ENCODE measurements at regions not wholly inside any gene's neighbourhood (a gene's known extent, or its start where the extent isn't known, plus 50 kb on each side); places are given as distances from the start of the nearest gene placed in this dataset.

DNA sequence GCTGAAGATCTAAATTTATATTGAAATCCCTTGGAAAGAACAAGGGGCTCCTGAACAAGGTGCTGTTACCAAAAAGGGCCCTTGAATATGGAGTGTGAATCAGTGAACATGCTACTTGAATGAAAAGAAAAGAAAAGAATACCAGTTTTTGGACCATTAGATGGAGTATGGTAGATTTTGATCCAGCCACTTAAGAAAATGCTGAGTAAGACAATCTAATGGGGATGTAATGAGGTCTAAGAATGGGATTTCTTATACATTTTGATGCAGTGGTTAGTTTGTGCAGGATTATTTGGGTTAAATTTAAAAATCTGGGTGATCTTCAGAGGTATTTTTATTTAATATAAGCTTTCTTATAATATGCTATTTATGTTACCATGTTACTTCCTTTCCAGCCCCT is 2003.0 kb upstream of the LRRTM1 start:
- Mint-ChIP-seq H3K9me3 (peaks cover 0 to 6% of the 10 kb centered on the region in 2 donors), H3K36me3 (no peaks in the 10 kb centered on the region), H3K27ac (no peak overlapping the region)
- no peak for ATAC-seq
- no peak for DNase-seq (ENCODE audit: low spot score in 2 of 2)

DNA sequence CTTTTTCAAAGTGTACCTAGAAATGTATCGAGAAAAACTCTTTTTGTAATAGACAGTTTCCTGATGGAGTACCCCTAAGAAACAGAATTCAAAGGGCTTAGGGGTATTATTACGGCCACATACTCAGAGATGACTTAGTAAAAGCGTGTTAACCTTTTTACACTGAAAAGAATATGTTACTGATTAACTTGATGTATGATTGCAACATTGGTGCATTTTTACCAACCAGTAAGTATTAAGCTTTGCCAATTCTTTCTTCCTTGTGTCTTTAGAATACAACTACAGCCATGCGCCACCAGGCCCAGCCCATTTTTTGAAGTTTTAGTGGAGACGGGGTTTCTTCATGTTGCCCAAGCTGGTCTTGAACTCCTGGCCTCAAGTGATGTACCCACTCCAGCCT is 1997.0 kb upstream of the LRRTM1 start:
- peaks cover 0 to 14% of the 10 kb centered on the region in 2 donors for H3K36me3 Mint-ChIP-seq
- ATAC-seq, result no peak
- peaks cover 12 to 21% of the 10 kb centered on the region in 2 donors for H3K9me3 Mint-ChIP-seq
- DNase-seq (ENCODE audit: low spot score in 2 of 2), result no peak
- no peak overlapping the region for H3K27ac Mint-ChIP-seq

DNA sequence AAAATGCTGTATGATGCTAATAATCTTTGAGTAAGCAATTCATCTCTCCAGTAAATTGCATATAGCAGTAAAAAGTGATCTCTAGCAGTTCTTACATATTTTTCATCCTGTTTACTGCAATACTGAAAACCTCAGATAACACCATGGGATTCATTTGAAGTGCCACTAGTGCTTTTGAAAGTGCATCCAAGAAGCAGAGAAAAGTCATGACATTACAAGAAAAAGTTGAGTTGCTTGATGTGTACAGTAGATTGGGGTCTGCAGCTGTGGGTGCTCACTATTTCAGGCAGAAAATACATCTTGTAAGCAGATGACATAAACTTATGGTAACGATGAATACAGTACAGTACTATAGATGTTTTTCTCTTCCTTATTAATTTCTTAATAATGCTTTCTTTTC is 1984.9 kb upstream of the LRRTM1 start:
- Mint-ChIP-seq H3K27ac (no peak overlapping the region), H3K9me3 (peaks cover 15 to 19% of the 10 kb centered on the region in 2 donors), H3K36me3 (no peaks in the 10 kb centered on the region)
- ATAC-seq (no peak), DNase-seq (ENCODE audit: low spot score in 2 of 2) (no peak)

DNA sequence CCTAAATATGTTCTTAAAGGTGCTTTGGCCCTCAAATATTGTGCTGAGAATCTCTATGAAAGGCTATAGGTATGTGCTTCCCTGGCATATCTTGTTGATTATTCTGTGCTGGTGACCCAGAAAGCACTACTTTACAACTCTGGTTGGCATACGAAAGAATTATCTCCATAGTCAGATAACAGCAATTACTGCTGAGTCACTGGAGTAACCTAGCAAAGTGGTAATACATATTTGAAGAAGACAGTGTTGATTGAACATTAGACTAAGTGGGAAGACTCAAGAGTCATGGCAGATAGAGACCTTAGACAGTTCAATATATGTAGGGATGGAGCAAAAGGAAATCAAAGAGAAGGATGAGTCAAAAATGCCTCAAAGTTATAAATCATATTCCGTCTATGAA is 1978.5 kb upstream of the LRRTM1 start:
- ATAC-seq (no peak), DNase-seq (ENCODE audit: low spot score in 2 of 2) (no peak)
- Mint-ChIP-seq H3K27ac (no peak overlapping the region), H3K9me3 (peaks cover 14 to 22% of the 10 kb centered on the region in 2 donors), H3K36me3 (no peaks in the 10 kb centered on the region)

DNA sequence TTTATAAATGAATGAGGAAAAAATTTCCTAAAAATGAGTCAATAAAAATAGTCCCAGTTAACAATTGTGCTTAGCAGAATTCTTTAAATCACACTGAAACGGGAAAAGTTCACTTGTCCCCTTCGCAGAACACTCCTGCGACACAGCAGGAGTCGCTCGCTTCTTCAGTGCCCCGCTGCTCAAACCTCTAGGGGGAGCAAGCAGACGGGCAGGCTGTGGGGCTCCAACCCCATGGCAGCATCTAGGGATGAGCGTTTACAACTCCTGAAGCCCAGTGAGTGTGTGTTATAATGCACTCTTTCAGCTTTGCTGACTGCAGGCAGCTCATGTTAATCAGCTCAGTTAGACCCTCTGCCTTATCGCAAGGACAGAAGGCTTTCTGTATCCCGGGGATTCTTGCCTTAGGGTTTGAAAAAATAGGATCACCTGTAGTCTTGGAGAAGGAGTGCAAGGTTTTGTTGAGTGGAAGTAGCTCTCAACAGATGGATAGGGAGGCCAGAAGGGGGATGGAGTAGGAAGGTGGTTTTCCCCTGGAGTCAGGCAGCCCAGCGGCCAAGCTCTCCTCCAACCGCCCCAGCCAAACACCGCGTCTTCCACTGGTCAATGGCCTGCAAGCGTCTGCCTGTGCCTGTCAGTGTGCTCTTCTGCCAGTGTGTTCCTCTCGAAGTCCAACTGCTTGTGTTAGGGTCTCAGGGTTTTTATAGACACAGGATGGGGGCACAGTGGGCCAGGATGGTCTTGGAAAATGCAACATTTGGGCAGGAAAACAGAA is 1977.7 kb upstream of the LRRTM1 start:
- no peak for ATAC-seq
- H3K9me3 Mint-ChIP-seq, result peaks cover 17 to 29% of the 10 kb centered on the region in 2 donors
- no peaks in the 10 kb centered on the region for H3K36me3 Mint-ChIP-seq
- H3K27ac Mint-ChIP-seq, result no peak overlapping the region
- DNase-seq (ENCODE audit: low spot score in 2 of 2), result no peak

DNA sequence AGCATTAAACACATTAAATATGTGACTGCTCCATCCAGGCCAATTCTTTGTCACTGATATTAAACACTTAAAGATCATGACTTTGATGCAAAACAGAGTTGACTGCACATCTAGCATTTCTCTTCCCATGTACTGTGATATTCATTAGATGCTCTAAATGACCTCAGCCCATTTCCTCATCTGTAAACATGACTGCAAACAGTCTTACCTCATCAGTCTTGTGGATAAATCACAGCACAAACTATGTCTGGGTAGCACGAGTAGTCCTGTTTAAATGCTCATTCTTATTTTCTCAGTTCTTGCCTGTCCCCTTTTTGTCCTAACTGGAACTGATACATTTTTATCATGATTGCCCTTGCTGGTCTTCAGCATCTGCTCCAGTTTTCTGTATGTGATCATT is 1974.8 kb upstream of the LRRTM1 start:
- Mint-ChIP-seq H3K27ac (no peak overlapping the region), H3K36me3 (no peaks in the 10 kb centered on the region), H3K9me3 (peaks cover 22 to 39% of the 10 kb centered on the region in 2 donors)
- ATAC-seq, result no peak
- no peak for DNase-seq (ENCODE audit: low spot score in 2 of 2)

DNA sequence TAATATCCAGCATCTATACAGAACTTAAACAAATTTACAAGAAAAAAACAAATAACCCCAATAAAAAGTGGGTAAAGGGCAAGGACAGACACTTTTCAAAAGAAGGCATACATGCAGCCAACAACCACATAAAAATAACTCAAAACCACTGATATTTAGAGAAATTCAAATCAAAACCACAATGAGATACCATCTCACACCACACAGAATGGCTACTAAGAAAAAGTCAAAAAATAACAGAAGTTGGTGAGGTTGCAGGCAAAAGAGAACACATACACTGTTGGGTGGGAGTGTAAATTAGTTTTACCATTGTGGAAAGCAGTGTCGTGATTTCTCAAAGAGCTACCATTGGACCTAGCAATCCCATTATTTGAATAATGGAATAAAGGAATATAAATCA is 1973.9 kb upstream of the LRRTM1 start:
- Mint-ChIP-seq H3K27ac (no peak overlapping the region), H3K9me3 (peaks cover 22 to 39% of the 10 kb centered on the region in 2 donors), H3K36me3 (no peaks in the 10 kb centered on the region)
- ATAC-seq (no peak), DNase-seq (ENCODE audit: low spot score in 2 of 2) (no peak)

DNA sequence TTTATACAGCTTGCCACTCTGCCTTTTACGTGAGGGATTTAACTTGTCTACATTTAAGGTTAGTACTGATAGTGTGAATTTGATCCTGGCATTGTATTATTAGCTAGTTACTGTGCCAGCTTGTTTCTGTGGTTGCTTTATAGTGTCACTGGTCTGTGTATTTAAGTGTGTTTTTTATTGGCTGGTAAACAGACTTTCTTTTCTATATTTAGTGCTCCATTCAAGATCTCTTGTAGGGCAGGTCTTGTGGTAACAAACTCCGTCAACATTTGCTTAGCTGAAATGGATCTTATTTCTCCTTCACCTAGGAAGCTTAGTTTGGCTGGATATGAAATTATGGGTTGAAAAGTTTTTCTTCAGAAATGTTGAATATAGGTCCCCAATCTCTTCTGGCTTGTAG is 1971.0 kb upstream of the LRRTM1 start:
- DNase-seq (ENCODE audit: low spot score in 2 of 2) (no peak), ATAC-seq (no peak)
- Mint-ChIP-seq H3K9me3 (peaks cover 18 to 26% of the 10 kb centered on the region in 2 donors), H3K36me3 (no peaks in the 10 kb centered on the region), H3K27ac (no peak overlapping the region)

DNA sequence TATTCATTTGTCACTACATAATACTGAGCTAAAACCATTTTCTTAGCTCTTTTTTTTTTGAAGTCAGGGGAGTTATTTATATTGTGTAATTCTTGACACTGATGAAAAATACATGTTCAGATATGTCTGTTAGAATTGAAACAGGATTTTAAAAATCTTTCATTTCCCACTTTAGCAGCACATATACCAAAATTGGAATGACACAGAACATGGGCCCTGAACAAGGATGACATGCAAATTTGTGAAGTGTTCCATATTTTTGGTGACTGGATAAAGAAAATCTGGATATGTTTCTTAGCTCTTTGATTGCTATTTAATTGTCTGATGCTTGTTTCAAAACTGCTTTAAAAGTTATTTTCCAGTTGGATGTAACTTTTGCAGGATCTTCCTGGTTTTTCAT is 1963.9 kb upstream of the LRRTM1 start:
- DNase-seq (ENCODE audit: low spot score in 2 of 2) (no peak), ATAC-seq (no peak)
- peaks cover 15 to 19% of the 10 kb centered on the region in 2 donors for H3K9me3 Mint-ChIP-seq
- no peak overlapping the region for H3K27ac Mint-ChIP-seq
- H3K36me3 Mint-ChIP-seq, result peaks cover 0 to 8% of the 10 kb centered on the region in 2 donors

DNA sequence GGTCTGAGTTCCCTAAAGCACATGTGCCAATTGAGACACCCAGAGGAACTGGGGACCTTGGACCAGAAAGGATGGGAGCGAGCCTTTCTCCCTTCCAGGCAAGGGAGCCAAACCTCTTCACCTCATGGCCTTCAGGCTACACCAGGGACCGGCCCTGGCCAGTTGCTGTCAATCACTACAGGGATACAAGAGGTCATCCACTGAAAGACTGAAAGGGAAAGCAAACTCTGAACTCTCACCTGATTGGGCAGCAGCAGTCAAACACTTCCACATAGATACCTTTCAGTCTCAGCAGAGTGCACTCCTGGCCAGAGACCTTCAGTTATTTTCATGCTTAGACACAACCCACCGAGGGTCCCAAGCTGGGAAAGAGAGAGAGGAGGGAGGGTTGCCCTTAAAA is 1956.0 kb upstream of the LRRTM1 start:
- H3K27ac Mint-ChIP-seq, result no peak overlapping the region
- ATAC-seq (no peak), DNase-seq (ENCODE audit: low spot score in 2 of 2) (no peak)
- H3K36me3 Mint-ChIP-seq, result peaks cover 0 to 21% of the 10 kb centered on the region in 2 donors
- peaks cover 22% of the 10 kb centered on the region in 2 donors for H3K9me3 Mint-ChIP-seq

DNA sequence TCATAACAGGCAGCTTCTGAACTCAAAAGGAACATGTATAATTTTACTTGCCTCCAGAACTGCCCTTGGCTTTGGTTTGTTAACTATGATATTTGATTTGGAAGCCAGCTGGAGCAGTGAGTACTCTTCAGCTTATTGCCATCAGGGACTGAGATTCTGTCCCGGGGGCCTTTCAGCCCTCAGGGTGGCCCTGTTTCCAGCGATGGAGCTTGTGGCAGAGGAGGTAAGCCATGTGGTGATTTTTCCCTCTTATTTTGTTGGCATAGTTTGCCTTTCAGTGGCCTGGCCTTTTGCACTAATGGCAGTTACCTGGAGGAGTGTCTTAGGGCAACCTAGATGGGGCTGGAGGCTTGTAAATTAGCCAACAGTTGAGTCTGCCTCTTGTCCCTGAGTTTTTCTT is 1955.0 kb upstream of the LRRTM1 start:
- Mint-ChIP-seq H3K27ac (no peak overlapping the region), H3K9me3 (peaks cover 20 to 31% of the 10 kb centered on the region in 2 donors), H3K36me3 (peaks cover under 1 to 27% of the 10 kb centered on the region in 2 donors)
- no peak for ATAC-seq
- no peak for DNase-seq (ENCODE audit: low spot score in 2 of 2)

DNA sequence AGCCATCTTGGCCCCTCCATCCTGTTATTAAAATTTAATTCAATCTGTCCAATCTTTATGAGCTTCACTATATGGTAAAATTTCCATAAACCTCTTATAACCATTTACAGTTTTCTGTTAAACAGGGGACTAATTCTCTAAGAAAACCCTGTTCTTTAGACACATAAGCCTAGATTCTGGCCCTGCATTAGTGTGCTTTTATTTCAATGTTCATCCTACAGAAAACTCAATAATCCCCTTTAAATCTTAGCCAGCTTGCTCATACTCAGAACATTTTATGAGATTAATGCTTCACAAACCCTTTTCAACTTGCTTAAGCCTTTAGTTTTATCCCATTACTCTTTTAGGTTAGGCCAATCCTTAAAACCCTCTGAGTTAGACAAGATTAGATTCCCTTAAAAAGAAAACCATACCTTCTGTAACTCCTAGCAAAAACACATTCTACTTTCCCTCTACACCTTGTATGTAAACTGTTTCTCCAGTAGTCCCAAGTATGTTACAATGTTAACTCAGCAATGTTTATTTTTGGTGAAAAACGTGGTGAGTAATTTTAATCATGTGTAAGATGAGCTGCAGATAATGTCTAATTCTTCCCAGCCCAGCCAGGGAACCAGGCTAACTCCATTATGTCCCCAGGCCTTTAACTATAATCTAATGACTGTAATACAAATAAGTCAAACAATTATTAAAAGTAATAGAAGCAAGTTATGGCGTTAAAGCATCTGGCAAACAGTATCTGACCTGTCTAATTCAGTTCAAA is 1953.4 kb upstream of the LRRTM1 start:
- Mint-ChIP-seq H3K9me3 (peaks cover 31 to 39% of the 10 kb centered on the region in 2 donors), H3K27ac (no peak overlapping the region), H3K36me3 (peaks cover 7 to 27% of the 10 kb centered on the region in 2 donors)
- ATAC-seq, result no peak
- DNase-seq (ENCODE audit: low spot score in 2 of 2), result no peak

DNA sequence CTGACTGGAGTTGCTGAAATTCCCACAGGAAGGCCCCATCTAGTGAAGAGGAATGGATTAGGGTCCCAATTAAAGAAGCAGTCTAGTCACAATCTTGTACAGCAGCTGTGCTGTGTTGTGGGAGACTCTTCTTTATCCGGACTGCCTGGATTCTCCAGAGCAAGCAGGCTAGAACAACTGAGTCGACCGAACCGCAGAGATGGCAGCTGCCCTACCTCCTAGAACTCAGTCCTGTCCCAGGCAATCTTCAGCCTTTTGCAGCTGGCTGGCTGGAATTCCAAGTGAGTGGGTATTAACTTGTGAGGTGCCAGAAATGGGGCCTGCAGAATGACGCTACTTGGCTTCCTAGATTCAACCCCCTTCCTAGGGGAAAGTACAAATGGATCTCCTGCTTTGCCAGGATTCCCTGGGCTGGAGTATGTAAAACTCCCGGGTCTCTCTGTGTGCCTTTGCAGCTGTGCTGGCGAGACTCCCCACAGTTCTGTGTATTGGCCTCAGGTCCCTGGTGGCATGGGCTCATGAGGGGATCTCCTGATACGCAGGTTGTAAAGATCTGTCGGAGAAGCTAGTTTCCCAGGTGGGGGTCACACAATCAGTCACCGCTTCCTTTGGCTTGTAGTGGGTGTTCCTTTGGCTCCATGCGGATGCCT is 1952.6 kb upstream of the LRRTM1 start:
- ATAC-seq (no peak), DNase-seq (ENCODE audit: low spot score in 2 of 2) (no peak)
- peaks cover 27 to 39% of the 10 kb centered on the region in 2 donors for H3K9me3 Mint-ChIP-seq
- H3K27ac Mint-ChIP-seq, result no peak overlapping the region
- peaks cover 7 to 27% of the 10 kb centered on the region in 2 donors for H3K36me3 Mint-ChIP-seq

DNA sequence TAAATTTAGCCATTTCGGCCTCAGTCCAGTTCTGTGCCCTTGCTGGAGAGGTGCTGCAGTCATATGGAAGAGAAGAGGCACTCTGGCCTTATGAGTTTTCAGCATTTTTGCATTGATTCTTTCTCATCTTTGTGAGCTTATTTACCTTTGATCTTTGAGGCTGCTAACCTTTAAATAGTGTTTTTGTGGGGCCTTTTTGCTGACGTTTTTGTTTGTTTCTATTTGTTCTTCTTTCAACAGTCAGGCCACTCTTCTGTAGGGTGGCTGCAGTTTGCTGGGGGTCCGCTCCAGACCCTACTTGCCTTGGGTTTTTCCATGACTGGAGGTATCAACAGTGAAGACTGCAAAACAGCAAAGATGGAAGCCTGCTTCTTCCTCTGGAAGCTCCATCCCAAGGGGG is 1951.7 kb upstream of the LRRTM1 start:
- no peak for ATAC-seq
- H3K9me3 Mint-ChIP-seq, result peaks cover 28 to 43% of the 10 kb centered on the region in 2 donors

DNA sequence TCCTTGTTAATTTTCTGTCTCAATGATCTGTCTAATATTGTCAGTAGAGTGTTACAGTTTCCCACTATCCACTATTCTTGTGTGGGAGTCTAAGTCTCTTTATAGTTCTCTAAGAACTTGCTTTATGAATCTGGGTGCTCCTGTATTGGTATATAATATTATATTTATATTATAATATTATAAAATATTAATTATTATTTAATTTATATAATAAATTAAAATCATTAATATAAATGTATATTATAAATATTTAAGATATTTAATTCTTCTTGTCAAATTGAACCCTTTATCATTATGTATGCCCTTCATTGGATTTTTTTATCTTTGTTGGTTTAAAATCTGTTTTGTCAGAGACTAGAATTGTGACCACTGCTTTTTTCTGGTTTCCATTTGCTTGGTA is 1950.2 kb upstream of the LRRTM1 start:
- no peak for ATAC-seq
- no peak for DNase-seq (ENCODE audit: low spot score in 2 of 2)
- H3K9me3 Mint-ChIP-seq, result peaks cover 29 to 45% of the 10 kb centered on the region in 2 donors
- peaks cover 7 to 23% of the 10 kb centered on the region in 2 donors for H3K36me3 Mint-ChIP-seq
- no peak overlapping the region for H3K27ac Mint-ChIP-seq

More for the DNA sequence above, 1951.7 kb upstream of the LRRTM1 start:
- H3K36me3 Mint-ChIP-seq, result peaks cover 7 to 27% of the 10 kb centered on the region in 2 donors
- no peak for DNase-seq (ENCODE audit: low spot score in 2 of 2)
- no peak overlapping the region for H3K27ac Mint-ChIP-seq

DNA sequence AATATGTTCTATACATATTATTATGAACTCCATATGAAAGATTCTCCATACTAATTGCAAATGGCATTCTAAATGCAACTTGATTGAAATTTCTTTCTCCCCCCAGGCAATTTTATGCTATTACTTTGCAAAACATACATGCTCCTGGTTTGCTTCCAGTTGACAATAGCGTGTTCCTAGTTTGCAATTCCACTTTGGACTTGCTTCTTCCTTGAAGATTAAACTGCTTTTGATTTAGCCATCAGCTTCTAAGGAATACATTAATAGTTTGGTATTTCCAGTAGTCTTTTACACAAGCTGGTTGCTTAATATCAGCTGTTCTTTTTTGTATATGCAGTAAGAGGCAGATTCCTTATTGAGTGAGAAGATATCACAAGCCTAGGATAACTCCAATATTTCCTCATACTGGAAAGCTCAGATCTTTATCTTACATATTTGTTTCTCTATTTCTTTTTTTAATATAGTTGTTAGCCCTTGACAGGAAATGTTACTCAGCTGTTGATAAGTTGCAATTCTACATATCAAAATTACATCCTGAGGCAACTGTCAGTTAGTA is 1941.7 kb upstream of the LRRTM1 start:
- ATAC-seq (no peak), DNase-seq (ENCODE audit: low spot score in 2 of 2) (no peak)
- H3K27ac Mint-ChIP-seq, result no peak overlapping the region

DNA sequence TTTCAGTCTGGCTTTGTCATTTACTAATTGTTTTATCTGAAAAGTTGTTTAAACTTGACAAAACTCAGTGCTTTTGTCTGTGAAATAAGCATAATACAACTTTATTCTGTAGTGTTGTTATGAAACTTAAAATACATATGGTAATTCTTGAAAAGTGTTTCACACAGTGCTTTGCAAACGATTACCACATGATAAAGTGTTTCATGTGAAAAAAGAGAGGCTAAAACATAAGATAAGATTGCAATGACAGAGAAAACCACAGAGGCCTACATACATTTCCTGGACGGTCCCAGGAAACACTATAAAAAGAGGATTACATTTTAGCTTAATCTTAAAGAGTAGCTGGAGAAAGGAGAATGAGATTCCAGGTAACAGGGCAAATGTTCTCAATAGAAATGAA is 1934.6 kb upstream of the LRRTM1 start:
- no peak overlapping the region for H3K27ac Mint-ChIP-seq
- DNase-seq (ENCODE audit: low spot score in 2 of 2), result no peak
- ATAC-seq, result no peak
- H3K9me3 Mint-ChIP-seq, result peaks cover 14 to 29% of the 10 kb centered on the region in 2 donors
- H3K36me3 Mint-ChIP-seq, result peaks cover 0 to 11% of the 10 kb centered on the region in 2 donors

More for the DNA sequence above, 1941.7 kb upstream of the LRRTM1 start:
- H3K9me3 Mint-ChIP-seq, result peaks cover 19 to 26% of the 10 kb centered on the region in 2 donors
- peaks cover 0 to 7% of the 10 kb centered on the region in 2 donors for H3K36me3 Mint-ChIP-seq

All from activated naive CD4-positive, alpha-beta T cell treated with anti-CD3 and anti-CD28 coated beads, Interleukin-2, amount 50 U/mL, for 72 hours (primary cell).